Right ventricle myocardium superior (tissue), 1 donor: ENCODE measurements at regions not wholly inside any gene's neighbourhood (a gene's known extent, or its start where the extent isn't known, plus 50 kb on each side); places are given as distances from the start of the nearest gene placed in this dataset.
"Not testable (repeated sequence)": the region's sequence is repeated elsewhere in the genome, so short reads cannot be mapped to it uniquely, and the experiment has no call there.

Source experiments
- ATAC-seq: fragments of 200-7000 bp; cut with Tn5 transposase; one replicate; pipeline ENCODE4 v1.9.1; 2020; ENCODE audit warnings: mild to moderate bottlenecking; ENCODE audit not compliant: poor library complexity
- DNase-seq: peaks from one replicate; pipeline ENCODE4 v3.0.0-alpha.2; 2020
- intact Hi-C: fragments of 100-400 bp; cut with DNase I; formaldehyde crosslinking; loops from one replicate; pipeline ENCODE4 v1.11.2; 2022
- donor health status: DM: no; HTN: yes; CAD: no; lungs with severe emphysema.

DNA sequence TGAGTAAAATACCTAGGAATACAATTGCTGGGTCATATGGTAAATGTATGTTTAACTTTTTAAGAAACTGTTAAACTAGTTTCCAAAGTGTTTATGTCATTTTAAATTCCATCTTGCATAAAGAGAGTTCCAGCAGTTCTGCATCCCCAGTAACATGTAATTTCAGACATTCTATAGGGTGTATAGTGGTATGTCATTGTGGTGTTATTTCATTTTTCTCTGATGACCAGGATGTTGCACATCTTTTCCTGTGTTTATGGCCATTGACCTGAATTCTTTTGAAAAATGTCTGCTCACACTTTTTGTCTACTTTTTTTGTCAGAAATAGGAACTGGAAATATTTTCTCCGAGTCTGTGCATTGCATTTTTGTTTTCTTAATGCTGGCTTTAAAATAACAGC, 128.9 kb downstream of the TMEM200A start:
- ATAC-seq = no peak
- intact Hi-C loops = no loop called here
- no peak for DNase-seq

GRCh38 chr6:130500693-130501092, 134.9 kb downstream of the TMEM200A start:
- intact Hi-C loops = no loop called here
- ATAC-seq = no peak
- DNase-seq = no peak

GRCh38 chr6:130503146-130503545, 137.3 kb downstream of the TMEM200A start:
- DNase-seq (no peak), ATAC-seq (no peak)
- intact Hi-C loops = no loop called here

GRCh38 chr6:130505808-130506598, 140.2 kb downstream of the TMEM200A start:
- ATAC-seq = no peak
- intact Hi-C loops = no loop called here

DNA sequence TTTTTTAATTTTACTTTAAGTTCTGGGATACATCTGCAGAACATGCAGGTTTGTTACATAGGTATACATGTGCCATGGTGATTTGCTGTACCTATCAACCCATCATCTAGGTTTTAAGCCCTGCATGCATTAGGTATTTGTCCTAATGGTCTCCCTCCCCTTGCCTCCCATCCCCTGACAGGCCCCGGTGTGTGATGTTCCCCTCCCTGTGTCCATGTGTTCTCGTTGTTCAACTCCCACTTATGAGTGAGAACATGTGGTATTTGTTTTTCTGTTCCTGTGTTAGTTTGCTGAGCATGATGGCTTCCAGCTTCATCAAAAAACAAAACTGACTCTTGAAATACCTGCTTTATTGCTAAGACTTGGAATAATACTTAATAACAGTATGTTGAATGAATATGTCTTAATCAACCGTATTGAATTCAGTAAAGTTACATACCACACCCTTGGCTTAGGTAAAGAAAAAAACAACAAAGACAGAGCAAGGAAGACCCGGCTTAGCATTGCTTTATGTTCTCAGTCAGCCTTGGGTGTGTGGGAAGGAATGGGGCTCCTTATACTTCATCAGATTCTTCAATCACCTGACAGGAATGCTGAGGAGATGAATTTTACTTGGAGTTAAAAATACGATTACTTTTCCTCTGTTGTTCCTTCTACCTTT, 141.3 kb downstream of the TMEM200A start:
- intact Hi-C loops, ATAC-seq, DNase-seq: not testable (repeated sequence)

More at GRCh38 chr6:130505808-130506598, 140.2 kb downstream of the TMEM200A start:
- no peak for DNase-seq

- no peak for ATAC-seq
- intact Hi-C loops = no loop called here
These were observed 141.8 kb downstream of the TMEM200A start for GRCh38 chr6:130507666-130508028.

DNA sequence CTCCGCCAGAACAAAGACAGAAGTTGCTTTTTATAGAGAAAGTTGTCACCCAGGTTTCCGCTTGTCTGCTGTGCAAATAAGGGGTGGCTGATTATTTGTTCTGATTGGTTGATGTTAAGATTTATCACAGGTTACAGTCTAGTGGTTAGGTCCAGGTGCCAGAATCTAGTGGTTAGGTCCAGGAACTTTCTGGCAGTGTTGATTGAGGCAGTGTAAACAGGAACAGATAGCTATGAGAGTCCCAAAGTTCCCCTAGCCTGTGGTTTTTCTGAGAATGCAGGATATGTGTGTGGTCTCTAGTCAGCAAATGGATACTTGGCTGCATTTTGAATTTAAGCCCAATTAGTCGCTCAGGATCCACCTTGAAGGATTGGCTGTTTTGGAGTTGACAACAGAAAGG, 148.0 kb downstream of the TMEM200A start:
- DNase-seq (no peak), ATAC-seq (no peak)
- intact Hi-C loops = no loop called here

More at GRCh38 chr6:130507666-130508028, 141.8 kb downstream of the TMEM200A start:
- no peak for DNase-seq

DNA sequence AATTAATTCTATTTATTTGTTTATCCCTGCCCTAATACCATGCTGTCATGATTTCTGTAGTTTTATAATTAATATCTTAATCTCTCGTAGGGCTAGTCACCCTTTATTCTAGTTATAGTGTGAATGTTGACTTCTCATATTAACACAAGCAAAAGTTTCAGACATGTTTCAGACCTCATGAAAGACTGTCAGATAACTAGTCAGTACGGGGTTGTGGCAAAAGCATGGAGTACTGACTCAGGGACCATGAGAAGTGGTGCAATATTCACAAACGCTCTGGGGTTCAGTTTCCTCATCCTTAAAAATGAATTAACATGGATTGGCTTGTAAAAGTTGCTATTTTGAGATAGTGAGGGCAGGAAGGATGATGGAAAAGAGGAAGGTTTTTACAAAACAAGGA, 148.9 kb downstream of the TMEM200A start:
- DNase-seq = no peak
- no peak for ATAC-seq

GRCh38 chr6:130515306-130515705, 149.5 kb downstream of the TMEM200A start:
- ATAC-seq (no peak), DNase-seq (no peak)
- intact Hi-C loops = no loop called here

More for the DNA sequence above, 148.9 kb downstream of the TMEM200A start:
- intact Hi-C loops = no loop called here

DNA sequence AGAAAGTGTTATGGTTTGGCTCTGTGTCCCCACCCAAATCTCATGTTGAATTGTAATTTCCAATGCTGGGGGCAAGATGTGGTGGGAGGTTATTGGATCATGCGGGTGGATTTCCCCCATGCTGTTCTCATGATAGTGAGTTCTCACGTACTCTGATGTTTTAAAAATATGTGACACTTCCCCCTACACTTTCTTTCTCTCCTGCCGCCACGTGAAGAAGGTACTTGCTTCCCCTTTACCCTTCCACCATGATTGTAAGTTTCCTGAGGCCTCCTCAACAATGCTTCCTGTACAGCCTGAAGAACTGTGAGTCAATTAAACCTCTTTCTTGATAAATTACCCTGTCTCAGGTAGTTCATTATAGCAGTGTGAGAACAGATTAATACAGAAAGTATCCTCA, 150.8 kb downstream of the TMEM200A start:
- intact Hi-C loops = no loop called here
- DNase-seq (no peak), ATAC-seq (no peak)

GRCh38 chr6:130517444-130517931, 151.7 kb downstream of the TMEM200A start:
- ATAC-seq = no peak
- DNase-seq = no peak
- intact Hi-C loops = no loop called here

DNA sequence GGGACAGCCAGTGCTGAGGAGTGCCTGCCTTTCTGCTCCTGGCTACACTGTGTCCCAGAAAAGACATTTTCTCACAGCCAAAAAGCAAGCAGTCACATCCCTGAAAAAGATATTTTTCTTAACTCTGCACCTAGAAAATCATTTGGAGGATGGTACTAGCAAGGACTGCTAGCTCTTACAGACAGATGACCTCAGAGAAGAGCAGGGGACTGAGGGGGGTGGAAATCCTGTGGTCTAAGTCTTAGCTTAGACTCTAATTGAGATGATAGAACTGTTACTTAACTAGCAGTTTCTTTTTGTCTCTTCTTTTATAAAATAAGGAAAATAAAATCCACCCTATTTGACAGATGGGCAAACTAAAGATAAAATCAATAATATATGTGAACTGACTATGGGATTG, 152.8 kb downstream of the TMEM200A start:
- no peak for ATAC-seq
- intact Hi-C loops = no loop called here
- DNase-seq = no peak

GRCh38 chr6:130520221-130520620, 154.4 kb downstream of the TMEM200A start:
- intact Hi-C loops = no loop called here
- DNase-seq (no peak), ATAC-seq (no peak)

DNA sequence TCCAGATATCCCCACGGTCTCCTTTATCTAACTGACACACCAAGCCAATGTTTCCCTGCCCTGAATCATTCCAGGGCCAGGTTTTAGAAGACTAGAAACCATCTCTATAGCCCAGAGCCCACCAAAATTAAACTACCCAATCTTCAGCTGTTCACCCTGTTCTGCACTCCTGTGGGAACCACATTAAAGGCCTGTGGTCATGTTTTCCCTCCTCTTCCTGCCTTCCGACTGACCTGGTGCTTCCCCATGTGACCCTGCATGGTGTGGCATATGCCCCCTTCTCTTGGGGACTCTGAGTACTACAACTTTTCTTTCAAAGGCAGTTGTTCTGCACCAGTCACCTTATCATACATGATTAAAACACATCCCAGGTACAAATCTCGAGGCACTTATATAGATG, 155.0 kb downstream of the TMEM200A start:
- intact Hi-C loops = no loop called here
- ATAC-seq = no peak
- no peak for DNase-seq

- ATAC-seq (no peak), DNase-seq (no peak)
- intact Hi-C loops = no loop called here
These were observed 158.7 kb downstream of the TMEM200A start for GRCh38 chr6:130524552-130524951.

GRCh38 chr6:130525408-130525807, 159.6 kb downstream of the TMEM200A start:
- intact Hi-C loops = no loop called here
- no peak for ATAC-seq

DNA sequence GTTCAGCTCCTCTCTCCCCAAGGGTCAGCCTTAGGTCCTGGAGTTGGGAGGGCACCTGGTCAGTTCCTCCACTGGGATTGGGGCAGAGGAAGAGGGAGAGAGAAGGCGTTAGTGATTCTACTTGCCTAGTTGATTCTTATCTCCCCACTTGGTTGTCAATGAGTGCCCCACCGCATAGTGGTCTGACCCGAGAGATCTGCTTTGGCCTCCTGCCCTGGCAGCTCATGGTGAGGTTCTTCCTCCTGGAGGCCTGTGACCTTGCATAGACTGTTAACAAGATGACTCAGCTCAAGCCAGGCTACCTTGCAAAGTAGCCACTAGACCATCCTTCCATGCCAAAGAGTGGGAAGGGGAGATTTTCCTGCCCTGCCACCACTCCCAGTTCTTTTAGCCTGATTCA, 160.6 kb downstream of the TMEM200A start:
- DNase-seq (no peak), ATAC-seq (no peak)
- intact Hi-C loops = no loop called here

More at GRCh38 chr6:130525408-130525807, 159.6 kb downstream of the TMEM200A start:
- no peak for DNase-seq

GRCh38 chr6:130527173-130527572, 161.4 kb downstream of the TMEM200A start:
- intact Hi-C loops = no loop called here
- no peak for DNase-seq
- ATAC-seq = no peak

GRCh38 chr6:130529569-130530149, 163.8 kb downstream of the TMEM200A start:
- intact Hi-C loops = no loop called here
- no peak for DNase-seq
- ATAC-seq = no peak

GRCh38 chr6:130534627-130535026, 168.8 kb downstream of the TMEM200A start:
- DNase-seq = no peak
- ATAC-seq = no peak
- intact Hi-C loops = no loop called here
